ENCODE measurements at regions not wholly inside any gene's neighbourhood (a gene's known extent, or its start where the extent isn't known, plus 50 kb on each side); places are given as distances from the start of the nearest gene placed in this dataset.

DNA sequence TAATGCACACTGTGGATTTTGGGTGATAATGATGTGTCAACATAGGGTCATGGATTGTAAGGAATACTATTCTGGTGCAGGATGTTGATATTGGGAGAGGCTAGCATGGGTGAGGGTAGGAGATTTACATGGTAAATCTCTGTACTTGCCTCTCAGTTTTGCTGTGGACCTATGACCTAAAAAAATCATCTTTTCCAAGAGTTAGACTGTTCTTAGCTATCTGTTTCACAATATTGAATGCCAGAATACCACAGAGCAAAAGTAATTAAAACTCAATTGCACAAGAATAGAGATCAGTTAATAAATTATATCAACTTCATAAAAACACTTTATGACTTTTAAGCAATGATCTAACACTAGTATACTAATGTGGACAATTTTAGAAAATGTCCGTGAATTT, 651.6 kb downstream of the HTR1A start:
- H4K91ac ChIP-seq (ENCODE audit: insufficient read depth, low read depth, low read length), result no peak overlapping the region
- ChIA-PET CTCF (no interaction called here), POLR2A (ENCODE audit: unreplicated experiment) (no interaction called here)
- H3K4me3 ChIP-seq (ENCODE audit: insufficient read depth, low read depth, low read length), result no peak overlapping the region
- no TSS peak for BruUV-seq (replicated peaks)
- H3K4ac ChIP-seq (ENCODE audit: low read depth, low read length), result no peak overlapping the region
- no peak overlapping the region for H4K8ac ChIP-seq (ENCODE audit: low read depth in 2 of 2, low read length in 2 of 2)
- no peaks in the 10 kb centered on the region for H3K79me1 ChIP-seq (ENCODE audit: low read depth in 1 of 2, low read length in 2 of 2)
- H3K4me2 ChIP-seq (ENCODE audit: low read depth, low read length), result no peak overlapping the region
- no peak overlapping the region for H2BK120ac ChIP-seq (ENCODE audit: low read depth, low read length)
- no peak overlapping the region for H3K56ac ChIP-seq (ENCODE audit: extremely low read depth, insufficient read depth, low read length)
- DNase-seq (no peak), ATAC-seq (ENCODE audit: low read depth) (no peak)
- H4K20me1 ChIP-seq (ENCODE audit: insufficient read depth, low read length), result no peaks in the 10 kb centered on the region
- no peaks in the 10 kb centered on the region for H3K9me1 ChIP-seq (ENCODE audit: insufficient read depth, low read length)
- dilution Hi-C loops (cut with HindIII; ENCODE audit: low sequenced_read_pairs, unreplicated experiment) (no loop called here), in situ Hi-C loops (cut with MboI; ENCODE audit: low sequenced_read_pairs) (no loop called here), intact Hi-C loops (cut with micrococcal nuclease) (no loop called here)
- H3K27ac ChIP-seq (ENCODE audit: insufficient read depth, low read length), result no peak overlapping the region
- TF ChIP-seq NFE2L2 (IDR thresholded peaks at IDR 0.05; ENCODE audit: low read depth, low read length), result no peak
- TF ChIP-seq CEBPB (IDR thresholded peaks at IDR 0.05; ENCODE audit: low read depth, low read length), result no peak
- TF ChIP-seq RAD21 (IDR thresholded peaks at IDR 0.05; ENCODE audit: low read length), result no peak
- no peak for TF ChIP-seq BHLHE40 (IDR thresholded peaks at IDR 0.05; ENCODE audit: low read depth, low read length)
- TF ChIP-seq RFX5 (IDR thresholded peaks at IDR 0.05; ENCODE audit: low read depth, low read length), result no peak
- TF ChIP-seq SMC3 (IDR thresholded peaks at IDR 0.05; ENCODE audit: low read depth, low read length), result no peak
- TF ChIP-seq CHD1 (IDR thresholded peaks at IDR 0.05; ENCODE audit: low read depth, low read length), result no peak
- TF ChIP-seq FOS (IDR thresholded peaks at IDR 0.05; ENCODE audit: low read depth, low read length), result no peak
- no peak for TF ChIP-seq MXI1 (IDR thresholded peaks at IDR 0.05; ENCODE audit: borderline replicate concordance, low read depth, low read length)
- TF ChIP-seq, protein P1, sequence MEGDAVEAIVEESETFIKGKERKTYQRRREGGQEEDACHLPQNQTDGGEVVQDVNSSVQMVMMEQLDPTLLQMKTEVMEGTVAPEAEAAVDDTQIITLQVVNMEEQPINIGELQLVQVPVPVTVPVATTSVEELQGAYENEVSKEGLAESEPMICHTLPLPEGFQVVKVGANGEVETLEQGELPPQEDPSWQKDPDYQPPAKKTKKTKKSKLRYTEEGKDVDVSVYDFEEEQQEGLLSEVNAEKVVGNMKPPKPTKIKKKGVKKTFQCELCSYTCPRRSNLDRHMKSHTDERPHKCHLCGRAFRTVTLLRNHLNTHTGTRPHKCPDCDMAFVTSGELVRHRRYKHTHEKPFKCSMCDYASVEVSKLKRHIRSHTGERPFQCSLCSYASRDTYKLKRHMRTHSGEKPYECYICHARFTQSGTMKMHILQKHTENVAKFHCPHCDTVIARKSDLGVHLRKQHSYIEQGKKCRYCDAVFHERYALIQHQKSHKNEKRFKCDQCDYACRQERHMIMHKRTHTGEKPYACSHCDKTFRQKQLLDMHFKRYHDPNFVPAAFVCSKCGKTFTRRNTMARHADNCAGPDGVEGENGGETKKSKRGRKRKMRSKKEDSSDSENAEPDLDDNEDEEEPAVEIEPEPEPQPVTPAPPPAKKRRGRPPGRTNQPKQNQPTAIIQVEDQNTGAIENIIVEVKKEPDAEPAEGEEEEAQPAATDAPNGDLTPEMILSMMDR (conservative IDR thresholded peaks at IDR 0.05; ENCODE audit: low read depth, low read length), result no peak
- no peak for TF ChIP-seq RCOR1 (IDR thresholded peaks at IDR 0.05; ENCODE audit: insufficient replicate concordance, low read length)
- no peak for TF ChIP-seq POLR2A (IDR thresholded peaks at IDR 0.05; ENCODE audit: low read depth, low read length)
- no peak for TF ChIP-seq MAZ (IDR thresholded peaks at IDR 0.05; ENCODE audit: borderline replicate concordance, low read depth, low read length)
- TF ChIP-seq MAFK (IDR thresholded peaks at IDR 0.05; ENCODE audit: low read depth, low read length), result no peak
- TF ChIP-seq, protein P2, sequence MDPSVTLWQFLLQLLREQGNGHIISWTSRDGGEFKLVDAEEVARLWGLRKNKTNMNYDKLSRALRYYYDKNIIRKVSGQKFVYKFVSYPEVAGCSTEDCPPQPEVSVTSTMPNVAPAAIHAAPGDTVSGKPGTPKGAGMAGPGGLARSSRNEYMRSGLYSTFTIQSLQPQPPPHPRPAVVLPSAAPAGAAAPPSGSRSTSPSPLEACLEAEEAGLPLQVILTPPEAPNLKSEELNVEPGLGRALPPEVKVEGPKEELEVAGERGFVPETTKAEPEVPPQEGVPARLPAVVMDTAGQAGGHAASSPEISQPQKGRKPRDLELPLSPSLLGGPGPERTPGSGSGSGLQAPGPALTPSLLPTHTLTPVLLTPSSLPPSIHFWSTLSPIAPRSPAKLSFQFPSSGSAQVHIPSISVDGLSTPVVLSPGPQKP (IDR thresholded peaks at IDR 0.05; ENCODE audit: borderline replicate concordance, low read depth, low read length), result no peak
- TF ChIP-seq, protein P3, sequence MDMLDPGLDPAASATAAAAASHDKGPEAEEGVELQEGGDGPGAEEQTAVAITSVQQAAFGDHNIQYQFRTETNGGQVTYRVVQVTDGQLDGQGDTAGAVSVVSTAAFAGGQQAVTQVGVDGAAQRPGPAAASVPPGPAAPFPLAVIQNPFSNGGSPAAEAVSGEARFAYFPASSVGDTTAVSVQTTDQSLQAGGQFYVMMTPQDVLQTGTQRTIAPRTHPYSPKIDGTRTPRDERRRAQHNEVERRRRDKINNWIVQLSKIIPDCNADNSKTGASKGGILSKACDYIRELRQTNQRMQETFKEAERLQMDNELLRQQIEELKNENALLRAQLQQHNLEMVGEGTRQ (IDR thresholded peaks at IDR 0.05; ENCODE audit: low read depth, low read length), result no peak
- no peak overlapping the region for H2BK5ac ChIP-seq (ENCODE audit: low read depth, low read length, poor library complexity, severe bottlenecking)
- H2AFZ ChIP-seq (replicated peaks; ENCODE audit: low read length, poor library complexity), result no peak overlapping the region
- no peak overlapping the region for H3K14ac ChIP-seq (replicated peaks; ENCODE audit: low read depth, low read length)
- H3K23ac ChIP-seq (ENCODE audit: low read depth, low read length), result no peak overlapping the region
- H3K36me3 ChIP-seq (ENCODE audit: control insufficient read depth, insufficient read depth, low read length), result no peaks in the 10 kb centered on the region
- no peak overlapping the region for H4K5ac ChIP-seq (ENCODE audit: low read depth, low read length)
- WGBS, 2 experiments (ENCODE audit: extremely low coverage in 2 of 2, insufficient read length in 1 of 2), result no CpG with 5 or more reads among the region's 1 CpG
- H3K4me1 ChIP-seq (ENCODE audit: control insufficient read depth, insufficient read depth, low read length), result no peaks in the 10 kb centered on the region
- H2BK15ac ChIP-seq (ENCODE audit: low read depth, low read length), result no peak overlapping the region
- no peak overlapping the region for H2AK5ac ChIP-seq (ENCODE audit: low read depth, low read length)
- H3K9me3 ChIP-seq (ENCODE audit: control insufficient read depth, insufficient read depth, low read length), result peaks cover 4% of the 10 kb centered on the region; the same call in 1 of the 2 replicates
- no peak overlapping the region for H2AK9ac ChIP-seq (replicated peaks; ENCODE audit: low read depth, low read length, poor library complexity)
- no peak overlapping the region for H3K9ac ChIP-seq (ENCODE audit: low read depth, low read length)
- H3K27me3 ChIP-seq (ENCODE audit: control insufficient read depth, insufficient read depth, low read length), result no peaks in the 10 kb centered on the region
- H2BK20ac ChIP-seq (ENCODE audit: low read depth, low read length), result no peak overlapping the region
- H3K18ac ChIP-seq (ENCODE audit: low read depth, low read length), result no peak overlapping the region

All from IMR-90 (cell line).